RKO (cell line): ENCODE measurements at regions not wholly inside any gene's neighbourhood (a gene's known extent, or its start where the extent isn't known, plus 50 kb on each side); places are given as distances from the start of the nearest gene placed in this dataset.
"Not testable (repeated sequence)": the region's sequence is repeated elsewhere in the genome, so short reads cannot be mapped to it uniquely, and the experiment has no call there.

Source experiments
- DNase-seq: peaks from one replicate; pipeline ENCODE4 v3.0.0-alpha.2; 2016; ENCODE audit warnings: low spot score

GRCh38 chr13:18665124-18665523 is 516.5 kb downstream of the TUBA3C start:
- not testable (repeated sequence) for DNase-seq

GRCh38 chr13:18663222-18663621 is 518.4 kb downstream of the TUBA3C start:
- DNase-seq, result not testable (repeated sequence)

DNA sequence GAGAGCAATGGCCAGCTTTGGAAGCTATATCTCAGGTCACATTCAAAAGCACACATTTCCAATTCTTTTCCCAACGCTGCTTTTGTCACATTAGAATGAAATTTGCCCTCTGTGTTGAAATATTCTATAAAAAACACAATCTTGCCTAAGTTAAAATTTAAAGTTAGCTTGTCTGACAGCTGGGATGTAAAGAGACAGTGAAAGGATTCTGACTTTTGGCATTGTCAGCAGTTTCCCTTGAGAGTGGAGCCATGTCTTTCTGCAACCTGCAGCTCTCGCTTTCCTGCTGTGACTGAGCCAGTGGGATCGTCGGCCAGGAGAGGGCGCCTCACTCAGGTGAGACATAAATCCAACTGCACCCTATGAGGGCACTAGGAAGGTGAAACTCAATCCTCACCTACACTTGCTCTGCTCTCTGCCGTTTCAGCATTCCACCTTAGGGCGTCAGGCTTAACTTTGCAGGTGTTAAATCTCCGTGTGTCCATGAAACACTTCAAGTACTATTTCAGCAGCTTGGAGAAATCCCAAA is 537.9 kb downstream of the TUBA3C start:
- not testable (repeated sequence) for DNase-seq

- DNase-seq, result not testable (repeated sequence)
Measured at GRCh38 chr13:18628928-18629327, 552.7 kb downstream of the TUBA3C start.

GRCh38 chr13:18628428-18628827 is 553.2 kb downstream of the TUBA3C start:
- no peak for DNase-seq

- peak; percentile 5 for DNase-seq
Measured at GRCh38 chr13:18624061-18624460, 557.6 kb downstream of the TUBA3C start.

GRCh38 chr13:18618442-18618841 is 563.2 kb downstream of the TUBA3C start:
- DNase-seq, result not testable (repeated sequence)

DNA sequence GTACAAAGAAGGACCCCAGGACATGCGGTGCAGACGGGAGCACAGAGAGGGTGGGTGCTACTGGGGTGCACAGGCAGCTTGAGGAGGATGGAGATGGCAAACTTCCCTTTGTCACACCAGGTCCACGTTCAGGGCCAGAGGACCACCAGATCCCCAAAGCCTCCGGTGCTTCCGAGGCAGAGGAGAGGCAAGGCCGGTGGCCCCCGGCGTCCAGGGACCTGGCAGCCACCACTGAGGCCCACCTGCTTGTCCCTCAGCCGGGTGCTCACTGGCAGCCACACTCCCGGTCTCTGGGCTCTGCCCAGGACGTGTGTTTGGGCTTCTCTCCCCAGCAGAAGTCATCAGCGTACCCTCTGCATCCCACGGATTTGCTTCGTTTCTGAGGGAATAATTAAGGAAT is 571.1 kb downstream of the TUBA3C start:
- not testable (repeated sequence) for DNase-seq

- DNase-seq, result not testable (repeated sequence)
Measured at GRCh38 chr13:18609371-18609770, 572.3 kb downstream of the TUBA3C start.

DNA sequence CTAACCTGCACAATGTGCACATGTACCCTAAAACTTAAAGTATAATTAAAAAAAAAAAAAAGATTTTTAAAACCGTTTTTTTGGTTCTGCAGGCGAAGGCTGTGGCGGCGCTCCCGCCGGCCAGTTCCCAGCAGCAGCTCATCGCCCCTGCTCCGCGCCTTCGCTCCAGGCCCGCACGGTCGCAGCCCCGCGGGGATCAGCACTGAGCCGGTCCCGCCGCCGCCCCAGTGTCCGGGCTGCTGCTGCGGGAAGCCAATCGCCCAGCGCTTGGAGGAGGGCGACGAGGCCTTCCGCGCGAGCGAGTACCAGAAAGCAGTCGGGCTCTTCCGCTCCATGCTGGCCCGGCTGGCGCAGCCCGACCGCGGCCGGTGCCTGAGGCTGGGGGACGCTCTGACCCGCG is 572.8 kb downstream of the TUBA3C start:
- DNase-seq, result not testable (repeated sequence)

DNA sequence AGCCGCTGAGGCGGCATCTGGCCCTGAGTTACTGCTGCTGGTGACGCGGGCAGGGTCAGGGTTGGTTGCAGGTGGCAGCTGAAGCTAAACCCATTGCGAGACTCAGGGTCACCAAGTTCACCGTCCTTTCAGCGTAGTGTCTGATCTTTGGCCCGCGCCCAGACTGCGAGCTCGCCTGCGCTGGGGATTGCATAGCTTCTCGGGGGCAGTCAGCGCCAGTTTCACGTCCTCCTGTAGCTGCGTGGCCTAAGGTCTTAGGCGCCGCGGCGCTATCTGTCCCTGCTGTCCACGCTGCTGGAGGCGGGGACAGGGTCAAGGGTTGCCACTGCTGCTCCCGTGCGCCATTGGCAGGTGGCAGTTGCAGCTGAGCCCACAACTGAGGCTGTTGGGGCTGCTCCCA is 581.3 kb downstream of the TUBA3C start:
- DNase-seq, result not testable (repeated sequence)

GRCh38 chr13:18599791-18600211 is 581.8 kb downstream of the TUBA3C start:
- not testable (repeated sequence) for DNase-seq

- DNase-seq, result not testable (repeated sequence)
Measured at GRCh38 chr13:18598543-18598942, 583.1 kb downstream of the TUBA3C start.

DNA sequence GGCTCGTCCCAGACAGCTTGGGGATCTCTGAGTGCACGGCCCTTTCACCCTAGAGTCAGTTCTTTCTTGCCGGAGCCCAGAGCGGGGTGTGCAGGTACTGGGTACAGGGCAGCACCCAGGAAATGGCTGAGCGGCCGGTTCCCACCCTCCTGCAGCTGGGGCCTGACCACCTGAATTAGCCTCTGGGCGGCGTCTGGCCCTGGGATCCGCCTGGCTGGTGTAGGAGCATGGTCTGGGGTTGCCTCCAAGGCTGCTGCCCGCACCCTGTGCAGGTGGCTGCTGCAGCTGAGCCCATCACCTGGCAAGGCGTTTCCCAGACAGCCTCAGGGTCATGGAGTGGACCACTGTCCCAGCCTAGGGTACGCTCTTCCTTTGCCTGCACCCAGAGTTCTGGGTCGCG is 583.7 kb downstream of the TUBA3C start:
- DNase-seq, result not testable (repeated sequence)

GRCh38 chr13:18577103-18577502 is 604.5 kb downstream of the TUBA3C start:
- not testable (repeated sequence) for DNase-seq

GRCh38 chr13:18567890-18568289 is 613.7 kb downstream of the TUBA3C start:
- DNase-seq, result not testable (repeated sequence)
